K562 (cell line): ENCODE measurements at regions not wholly inside any gene's neighbourhood (a gene's known extent, or its start where the extent isn't known, plus 50 kb on each side); places are given as distances from the start of the nearest gene placed in this dataset.

Experiments used
- ASH1L ChIP-seq: fragments of 450-650 bp; IDR thresholded peaks from 2 replicates; pipeline ENCODE4 v1.6.1; 2018; ENCODE audit warnings: borderline replicate concordance, mild to moderate bottlenecking, low read depth; ENCODE audit not compliant: partially characterized antibody
- CEBPB ChIP-seq: fragments of 450-650 bp; IDR thresholded peaks from 2 replicates; pipeline ENCODE4 v1.6.1; 2016; ENCODE audit warnings: missing genetic modification characterization, missing compliant biosample characterization
- HCFC1 ChIP-seq: IDR thresholded peaks from 2 replicates; pipeline ENCODE4 v1.6.1; 2012; ENCODE audit warnings: low read depth, low read length, improper control_type of control experiment
- HMGXB4 ChIP-seq: sonication (generic); formaldehyde crosslinking; IDR thresholded peaks from 2 replicates; pipeline ENCODE4 v1.8.1; 2023; ENCODE audit warnings: mild to moderate bottlenecking, missing genetic modification reagents
- HNRNPK ChIP-seq: fragments of 200-400 bp; formaldehyde crosslinking; IDR thresholded peaks from one replicate; pipeline ENCODE4 v1.6.1; 2018; ENCODE audit warnings: mild to moderate bottlenecking, low read depth, low read length; ENCODE audit not compliant: poor library complexity, severe bottlenecking
- ILF3 ChIP-seq: fragments of 450-650 bp; IDR thresholded peaks from 2 replicates; pipeline ENCODE4 v1.6.1; 2018; ENCODE audit warnings: antibody characterized with exemption, mild to moderate bottlenecking, moderate library complexity, borderline replicate concordance
- L3MBTL2 ChIP-seq: fragments of 450-650 bp; IDR thresholded peaks from 2 replicates; pipeline ENCODE4 v1.6.1; 2016; ENCODE audit warnings: mild to moderate bottlenecking, moderate library complexity
- MCM2 ChIP-seq: fragments of 450-650 bp; IDR thresholded peaks from 2 replicates; pipeline ENCODE4 v1.6.1; 2017; ENCODE audit warnings: low read depth, mild to moderate bottlenecking
- SIX5 ChIP-seq, 2 experiments: IDR thresholded peaks; 2 replicates each; pipeline ENCODE4 v1.6.1; 2011; ENCODE audit warnings: low read length in 2 of 2, borderline replicate concordance in 1 of 2, low read depth in 1 of 2, mild to moderate bottlenecking in 1 of 2, moderate library complexity in 1 of 2; ENCODE audit not compliant: insufficient read depth in 1 of 2
- SRSF3 ChIP-seq: fragments of 200-400 bp; formaldehyde crosslinking; IDR thresholded peaks from 2 replicates; pipeline ENCODE4 v1.6.1; 2016; ENCODE audit warnings: mild to moderate bottlenecking, low read length, moderate library complexity; ENCODE audit not compliant: insufficient read depth
- TAF7 ChIP-seq: fragments of 450-650 bp; IDR thresholded peaks from 2 replicates; pipeline ENCODE4 v1.6.1; 2016; ENCODE audit warnings: missing genetic modification characterization, missing compliant biosample characterization
- ZEB2 ChIP-seq: fragments of 450-650 bp; IDR thresholded peaks from 2 replicates; pipeline ENCODE4 v1.6.1; 2016
- ZHX1 ChIP-seq: fragments of 150-350 bp; conservative IDR thresholded peaks from 2 replicates; pipeline ENCODE4 v1.6.1; 2014; ENCODE audit warnings: low read length
- ZNF143 ChIP-seq: sonication (generic); formaldehyde crosslinking; IDR thresholded peaks from 2 replicates; pipeline ENCODE4 v1.9.0; 2022; ENCODE audit warnings: mild to moderate bottlenecking, missing genetic modification reagents
- ZNF449 ChIP-seq: fragments of 250-450 bp; sonication (Bioruptor Pico); IDR thresholded peaks from 2 replicates; pipeline ENCODE4 v1.8.0; 2022; ENCODE audit warnings: moderate library complexity, mild to moderate bottlenecking, inconsistent platforms
- ZNF609 ChIP-seq: sonication (generic); formaldehyde crosslinking; IDR thresholded peaks from 2 replicates; pipeline ENCODE4 v1.8.1; 2023; ENCODE audit warnings: missing genetic modification reagents, mild to moderate bottlenecking, borderline replicate concordance
- ZNF780A ChIP-seq: fragments of 250-450 bp; sonication (Bioruptor Pico); IDR thresholded peaks from 2 replicates; pipeline ENCODE4 v1.5.0; 2021; ENCODE audit warnings: mild to moderate bottlenecking

GRCh38 chr10:121426307-121426706, 171.9 kb downstream of the FGFR2 start (continued):
- TF ChIP-seq ZHX1 (no peak), HMGXB4 (CRISPR knock-in tag) (no peak), HCFC1 (peak; percentile 81), ILF3 (no peak), ZNF449 (CRISPR knock-in tag) (no peak), L3MBTL2 (peak; percentile 55; the same call in 1 of the 2 replicates), TAF7 (no peak), SRSF3 (no peak), ASH1L (no peak), ZNF143 (CRISPR knock-in tag) (peak; percentile 75), ZEB2 (no peak), HNRNPK (no peak), ZNF609 (CRISPR knock-in tag) (no peak), SIX5 (IDR thresholded peaks at IDR 0.05; ENCODE audit: borderline replicate concordance in 1 of 2, insufficient read depth in 1 of 2, low read depth in 1 of 2, low read length in 2 of 2) (peak; percentile 54 to 56; a peak in 3 of 4 replicates), CEBPB (tag) (no peak), MCM2 (no peak), ZNF780A (CRISPR knock-in tag) (no peak)
